Lower leg skin (tissue), 3 donors: ENCODE measurements at regions not wholly inside any gene's neighbourhood (a gene's known extent, or its start where the extent isn't known, plus 50 kb on each side); places are given as distances from the start of the nearest gene placed in this dataset.

Source experiments
- CTCF ChIP-seq, 3 donors: fragments of 450-650 bp; IDR thresholded peaks; one replicate each; pipeline ENCODE4 v1.5.1; 2016; ENCODE audit warnings: antibody characterized with exemption in 3 of 3, mild to moderate bottlenecking in 3 of 3, moderate library complexity in 2 of 3
- POLR2A ChIP-seq, 2 donors: fragments of 450-650 bp; IDR thresholded peaks; one replicate each; pipeline ENCODE4 v1.6.1; 2016 to 2017; ENCODE audit warnings: antibody characterized with exemption in 2 of 2, mild to moderate bottlenecking in 1 of 2, moderate library complexity in 1 of 2

GRCh38 chr12:111277570-111277969 lies 91.3 kb downstream of the PHETA1 start:
- TF ChIP-seq CTCF (IDR thresholded peaks at IDR 0.05) (no peak), POLR2A (IDR thresholded peaks at IDR 0.05) (no peak)
